HG03575 (cell line): ENCODE measurements at regions not wholly inside any gene's neighbourhood (a gene's known extent, or its start where the extent isn't known, plus 50 kb on each side); places are given as distances from the start of the nearest gene placed in this dataset.

Experiments used
- ATAC-seq: cut with Tn5 transposase; IDR thresholded peaks from one replicate; pipeline ENCODE4 v1.9.1; 2021; ENCODE audit not compliant: unreplicated experiment, insufficient number of reproducible peaks, low FRiP score; ENCODE audit errors: extremely low read depth

DNA sequence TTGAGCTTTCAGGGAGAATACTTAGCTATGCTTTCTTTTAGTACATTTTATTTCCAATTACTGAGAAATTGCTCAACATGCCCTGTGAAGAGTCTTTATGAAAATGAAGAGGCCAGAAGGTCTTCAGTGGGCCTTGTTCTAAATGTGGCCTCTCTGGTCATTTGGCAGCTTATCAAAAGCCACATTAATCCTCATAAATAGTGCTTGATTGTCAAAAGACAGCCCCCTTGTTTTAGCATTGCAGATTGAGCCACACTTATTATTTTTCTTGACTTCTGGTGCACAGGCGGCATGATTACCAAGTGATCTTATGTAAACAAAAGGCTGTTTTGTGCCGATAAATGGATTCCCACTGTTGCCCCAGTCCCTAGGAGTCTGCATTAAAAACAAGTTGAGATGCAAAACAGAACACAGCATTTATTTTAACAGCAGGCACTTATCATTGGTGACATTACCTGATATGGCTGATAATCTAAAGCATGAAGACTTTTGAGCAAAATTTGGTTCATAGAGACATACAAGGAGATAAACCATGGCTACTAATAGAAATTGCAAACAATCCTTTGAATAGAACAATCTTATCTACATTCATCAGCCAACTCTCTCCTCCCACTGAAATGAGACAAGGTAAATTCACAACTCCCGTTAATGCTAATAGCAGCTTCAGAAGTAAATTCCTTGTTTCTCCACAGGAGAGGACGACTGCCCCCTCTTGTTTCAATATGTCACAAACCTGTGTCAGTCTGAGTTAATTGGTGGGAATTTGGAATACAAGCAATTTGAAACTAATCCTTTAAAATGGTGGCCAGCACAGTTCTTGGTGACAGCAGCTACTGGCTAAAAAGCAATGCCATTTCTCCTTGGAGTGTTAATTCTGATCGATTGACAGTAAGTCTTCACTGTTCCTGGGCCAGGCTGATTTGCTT is 194.3 kb downstream of the NSUN3 start:
- ATAC-seq: no peak

GRCh38 chr3:94258851-94259250 is 196.0 kb downstream of the NSUN3 start:
- ATAC-seq: no peak

DNA sequence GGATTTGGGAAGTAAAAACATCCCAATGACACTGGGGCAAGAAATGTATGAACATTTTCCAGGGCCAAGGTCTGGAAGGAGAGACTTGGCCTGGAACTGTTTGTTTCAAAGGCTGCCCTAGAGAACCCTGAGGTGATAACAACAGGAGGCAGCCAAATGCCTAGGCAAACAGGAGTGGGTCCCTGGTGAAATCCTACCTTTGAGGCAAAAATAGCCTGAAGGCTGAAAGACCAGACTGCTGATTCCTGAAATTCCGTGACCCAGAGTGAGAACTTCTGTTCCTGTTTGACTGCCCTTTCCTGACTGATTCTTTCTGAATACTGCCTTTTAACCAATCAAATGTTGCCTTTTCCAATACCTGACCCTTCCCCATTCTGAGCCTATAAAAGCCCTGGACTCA is 196.4 kb downstream of the NSUN3 start:
- no peak for ATAC-seq

DNA sequence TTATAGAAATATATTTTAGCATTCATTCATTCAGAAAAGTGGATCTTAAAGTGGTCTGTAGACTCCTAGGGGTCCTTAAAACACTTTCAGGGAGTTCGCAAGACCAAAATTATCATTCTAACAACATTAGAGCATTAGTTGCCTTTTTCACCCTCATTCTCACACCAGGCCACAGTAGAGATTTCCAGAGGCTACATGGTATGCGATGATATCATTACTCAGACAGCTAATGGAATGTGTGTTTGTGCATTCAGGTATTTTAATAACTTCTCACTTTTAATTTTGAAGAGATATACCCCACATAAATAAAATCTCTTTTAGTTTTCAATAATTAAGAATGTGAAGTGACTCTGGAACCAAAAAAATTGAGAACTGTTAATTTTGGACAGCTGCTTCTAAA is 206.9 kb downstream of the NSUN3 start:
- ATAC-seq: no peak

DNA sequence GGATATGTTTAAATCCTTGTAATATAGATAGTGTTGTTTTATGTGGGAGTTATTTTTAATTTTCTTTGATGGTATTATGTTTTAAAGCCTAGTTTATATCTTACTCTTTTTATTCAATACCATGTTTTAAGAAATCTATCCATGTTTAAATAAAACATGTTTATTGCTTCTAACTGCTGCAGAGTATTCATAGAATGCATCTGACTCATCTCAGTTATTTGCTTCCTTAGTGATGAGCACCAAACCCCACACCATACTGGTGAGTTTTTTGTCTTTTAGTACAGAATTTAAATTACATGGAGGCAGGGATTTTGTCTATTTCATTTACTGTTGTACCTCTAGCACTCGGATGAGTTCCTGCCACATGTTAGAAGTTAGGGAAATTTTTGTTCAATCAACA is 209.2 kb downstream of the NSUN3 start:
- no peak for ATAC-seq

- no peak for ATAC-seq
Measured at GRCh38 chr3:94280958-94281357, 218.1 kb downstream of the NSUN3 start.

DNA sequence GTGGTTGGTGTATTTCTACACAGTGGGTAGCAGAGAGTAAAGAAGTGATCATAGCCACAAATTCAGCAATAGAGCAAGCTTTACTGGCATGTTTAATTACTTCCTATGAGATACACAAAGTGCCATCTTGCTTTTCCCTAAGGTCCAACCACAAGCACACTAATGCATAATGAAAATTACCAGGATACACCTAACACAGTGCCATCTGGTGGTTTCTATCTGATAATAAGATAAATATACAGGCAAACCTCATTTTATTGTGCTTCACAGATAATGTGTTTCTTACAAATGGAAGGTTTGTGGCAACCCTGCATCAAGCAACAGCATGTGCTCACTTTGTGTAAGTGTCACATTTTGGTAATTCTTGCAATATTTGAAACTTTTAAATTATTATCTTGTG is 223.0 kb downstream of the NSUN3 start:
- no peak for ATAC-seq

DNA sequence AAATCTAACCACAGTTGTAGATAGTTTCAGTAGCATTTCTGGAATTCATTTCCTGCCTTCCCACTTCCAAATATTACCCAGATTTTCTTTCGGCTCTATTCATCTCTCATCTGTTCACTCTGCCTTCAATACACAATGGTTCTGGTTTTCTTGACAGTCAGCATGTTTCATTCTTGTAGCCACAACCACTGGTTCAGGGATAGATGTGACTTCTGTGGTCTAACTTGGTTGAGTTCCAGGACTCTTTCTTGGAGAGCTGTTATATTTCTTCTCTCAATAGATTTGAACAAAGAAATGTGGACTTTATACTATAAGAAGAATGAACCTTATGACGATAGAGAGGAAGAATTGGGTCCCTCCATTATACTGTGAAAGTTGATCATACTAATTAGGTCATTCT is 228.8 kb downstream of the NSUN3 start:
- no peak for ATAC-seq

GRCh38 chr3:94292151-94292550 is 229.3 kb downstream of the NSUN3 start:
- no peak for ATAC-seq

DNA sequence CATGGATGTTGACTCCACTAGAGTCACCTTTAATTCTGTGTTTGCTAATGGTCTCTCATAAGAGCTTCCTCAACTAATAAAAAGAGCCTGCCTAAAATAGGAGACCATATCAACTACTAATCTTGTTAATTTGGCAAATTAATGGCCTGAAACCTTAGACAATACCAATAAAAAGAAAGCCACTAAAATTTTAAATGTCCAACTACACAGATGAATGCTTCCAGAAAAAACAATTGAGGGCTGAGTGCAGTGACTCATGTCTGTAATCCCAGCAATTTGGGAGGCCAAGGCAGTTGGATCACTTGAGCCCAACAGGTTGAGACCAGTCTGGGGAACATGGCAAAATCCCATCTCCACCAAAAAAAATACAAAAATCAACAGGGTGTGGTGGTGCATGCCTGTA is 230.9 kb downstream of the NSUN3 start:
- ATAC-seq: no peak

DNA sequence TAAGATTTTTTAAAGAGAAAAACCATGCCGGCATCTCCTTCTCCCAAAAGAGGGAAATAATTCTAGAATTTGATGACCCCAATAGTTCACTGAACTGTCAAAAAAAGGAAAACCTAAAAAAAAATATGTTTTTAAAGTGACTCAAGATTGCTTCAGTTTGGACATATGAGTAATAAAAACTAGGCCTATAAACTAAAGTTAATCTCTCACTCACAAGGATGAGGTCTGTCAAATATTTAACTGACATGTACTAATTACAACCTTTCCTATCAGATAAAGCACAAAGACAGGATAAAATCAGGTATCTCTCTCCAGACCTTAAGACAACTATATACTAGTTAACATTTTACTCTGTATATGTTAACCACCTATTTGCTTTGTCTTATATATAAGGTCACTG is 231.9 kb downstream of the NSUN3 start:
- ATAC-seq: no peak

- no peak for ATAC-seq
Measured at GRCh38 chr3:94299716-94300115, 236.9 kb downstream of the NSUN3 start.

DNA sequence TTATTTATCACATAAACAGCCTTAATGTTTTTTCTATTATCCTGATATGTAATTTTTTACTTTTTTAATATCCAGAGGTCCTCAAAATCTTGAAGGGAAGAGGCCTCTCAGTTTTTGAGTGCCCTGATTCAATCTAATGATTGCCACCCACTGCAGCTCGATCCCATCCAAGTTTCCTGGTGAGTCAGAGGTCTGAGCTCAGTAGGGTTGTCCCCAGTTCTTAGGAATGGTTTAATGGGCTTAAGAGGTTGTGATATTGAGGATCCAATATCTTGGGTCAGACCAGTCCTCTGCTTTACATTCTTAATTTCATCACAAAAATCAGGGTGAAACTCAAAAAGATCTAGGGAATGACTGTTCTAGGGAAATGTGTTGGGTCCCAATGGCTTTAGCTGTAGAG is 238.5 kb downstream of the NSUN3 start:
- ATAC-seq: no peak

DNA sequence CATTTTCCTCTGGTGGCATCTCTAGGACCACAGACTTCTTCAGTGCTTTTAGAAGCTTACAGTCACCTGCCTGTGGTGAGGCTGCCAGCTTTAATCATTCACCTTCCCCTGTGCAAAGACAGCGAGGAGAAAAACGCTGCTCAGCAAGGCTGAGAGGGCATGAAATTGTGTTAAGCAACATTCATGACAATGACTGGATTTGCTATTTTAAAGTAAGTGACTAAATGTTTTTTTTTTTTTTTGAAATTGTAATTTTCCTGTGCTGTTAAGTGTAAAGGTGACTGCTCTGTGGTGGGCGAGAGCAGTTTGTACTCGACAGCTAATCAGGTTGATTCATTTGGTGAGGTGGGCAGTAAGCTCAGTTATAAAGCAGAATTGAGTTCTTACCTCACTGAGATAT is 240.4 kb downstream of the NSUN3 start:
- ATAC-seq: no peak

- ATAC-seq: no peak
Measured at GRCh38 chr3:94303897-94304296, 241.0 kb downstream of the NSUN3 start.

DNA sequence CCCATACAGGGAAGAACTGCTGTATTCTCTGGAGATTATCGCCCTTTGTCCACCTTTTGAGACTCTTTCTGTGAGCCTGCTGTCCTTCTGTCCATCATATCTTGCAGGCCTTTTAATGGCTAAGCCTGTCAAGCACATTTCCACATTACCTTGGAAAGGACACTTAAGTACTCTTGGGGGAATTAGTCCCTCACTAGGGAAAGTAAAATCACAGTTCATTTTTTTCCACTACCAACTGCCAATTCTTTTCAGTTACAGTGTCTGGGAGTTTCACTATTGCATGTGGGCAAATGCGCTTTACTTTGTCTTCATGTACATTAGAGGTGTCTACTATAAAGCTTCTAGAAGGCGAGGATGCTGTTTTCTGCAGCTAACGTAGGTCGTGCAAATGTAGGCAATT is 242.1 kb downstream of the NSUN3 start:
- ATAC-seq: no peak

GRCh38 chr3:94305835-94306611 is 243.2 kb downstream of the NSUN3 start:
- ATAC-seq: no peak

DNA sequence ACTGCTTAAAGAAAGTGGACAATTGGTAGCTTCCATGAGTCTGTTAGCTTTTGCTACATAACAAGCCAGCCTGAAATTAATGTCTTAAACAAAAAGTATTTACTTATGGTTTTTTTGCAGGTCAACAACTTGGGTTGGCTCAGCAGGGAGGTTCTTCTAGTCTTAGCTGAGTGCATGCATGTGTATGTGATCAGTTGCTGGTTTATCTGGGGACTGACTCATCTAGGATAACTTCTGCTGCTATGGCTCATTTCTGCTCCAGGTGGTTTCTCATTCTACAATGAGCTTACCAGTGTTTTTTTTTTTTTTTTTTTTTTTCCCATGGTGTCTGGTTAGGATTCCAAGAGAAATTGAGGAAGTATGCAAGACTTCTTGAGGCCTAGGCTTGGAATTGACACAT is 244.7 kb downstream of the NSUN3 start:
- ATAC-seq: no peak

DNA sequence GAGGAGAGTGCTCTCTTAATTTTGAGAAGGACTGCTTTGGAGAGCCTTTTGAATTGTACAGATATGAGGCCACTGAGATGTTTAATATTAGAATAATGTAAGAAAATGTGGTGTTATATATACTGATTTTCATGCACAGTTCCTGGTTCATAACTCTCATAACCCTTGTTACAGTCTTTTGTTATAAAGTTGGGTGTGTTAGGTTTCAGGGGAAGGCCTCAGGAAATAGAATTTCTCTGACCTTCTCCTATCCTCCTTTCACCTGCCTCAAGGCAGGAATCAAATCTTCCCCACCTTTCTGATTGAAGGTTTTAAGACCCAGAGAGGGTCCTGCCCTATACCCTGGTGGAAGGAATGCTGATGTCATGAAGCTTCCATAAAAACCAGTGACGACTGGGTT is 245.9 kb downstream of the NSUN3 start:
- no peak for ATAC-seq
